Hematopoietic multipotent progenitor cell treated with erythropoietin and hydrocortisone succinate and interleukin-3 and kit ligand, for 15 days (in vitro differentiated cells): ENCODE measurements at regions not wholly inside any gene's neighbourhood (a gene's known extent, or its start where the extent isn't known, plus 50 kb on each side); places are given as distances from the start of the nearest gene placed in this dataset.
"Not testable (repeated sequence)": the region's sequence is repeated elsewhere in the genome, so short reads cannot be mapped to it uniquely, and the experiment has no call there.

Experiments used
- DNase-seq: peaks from one replicate; pipeline ENCODE4 v3.0.0-alpha.2; 2015; ENCODE audit warnings: low spot score

DNA sequence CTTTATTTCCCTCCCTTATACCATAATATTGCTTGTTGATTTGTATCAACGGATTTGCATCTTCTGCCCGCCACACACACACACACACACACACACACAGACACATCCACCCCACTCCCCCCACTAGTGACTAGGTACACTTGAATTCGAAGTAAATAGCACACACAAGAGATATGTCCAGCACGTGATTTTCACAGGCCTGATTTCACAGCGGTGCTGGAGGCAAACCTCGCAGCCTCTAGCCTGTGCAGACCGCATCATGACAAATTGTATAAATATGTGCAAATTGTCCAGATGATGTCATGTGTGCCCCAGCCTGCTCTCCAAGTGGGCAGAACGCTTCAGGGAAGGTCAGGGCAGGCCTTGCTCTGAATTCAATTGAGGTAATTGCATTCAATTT is 153.8 kb upstream of the TPTE start:
- DNase-seq, result not testable (repeated sequence)

DNA sequence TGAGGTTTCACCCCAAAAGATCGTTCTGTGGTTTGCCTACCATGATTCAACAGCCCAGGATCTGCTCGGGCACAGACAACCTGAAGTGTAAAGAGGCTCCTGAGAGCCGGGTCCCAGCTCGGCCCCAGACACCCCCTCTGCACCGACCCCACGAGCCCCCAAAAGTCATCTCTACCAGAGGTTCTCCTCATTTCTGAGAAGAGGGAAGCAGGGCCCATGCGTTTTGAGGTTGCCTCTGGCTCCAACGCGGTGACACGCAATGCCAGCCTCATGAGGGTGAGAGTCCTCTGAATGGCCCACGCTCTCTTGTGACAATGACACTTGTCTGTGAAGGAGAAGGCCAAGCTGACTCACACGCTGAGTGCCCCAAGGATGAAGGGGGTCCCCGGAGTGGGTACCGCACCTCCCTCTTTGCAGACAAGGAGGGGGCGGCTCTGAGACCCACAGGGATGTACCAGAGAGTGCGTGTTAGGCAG is 153.0 kb upstream of the TPTE start:
- DNase-seq, result not testable (repeated sequence)

DNA sequence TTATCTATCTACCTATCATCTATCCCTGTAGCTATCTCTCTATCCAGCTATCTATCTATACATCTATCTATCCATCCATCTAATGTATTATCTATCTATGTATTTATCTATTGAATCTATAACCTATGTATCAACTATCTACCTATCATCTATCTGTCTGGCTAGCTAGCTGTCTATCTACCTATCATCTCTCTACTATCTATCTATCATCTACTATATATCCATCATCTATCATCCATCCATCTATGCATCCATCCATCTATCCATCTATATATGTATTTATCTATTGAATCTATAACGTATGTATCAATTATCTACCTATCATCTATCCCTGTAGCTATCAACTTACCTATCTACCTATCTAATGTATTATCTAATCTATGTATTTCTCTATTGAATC is 152.1 kb upstream of the TPTE start:
- not testable (repeated sequence) for DNase-seq

DNA sequence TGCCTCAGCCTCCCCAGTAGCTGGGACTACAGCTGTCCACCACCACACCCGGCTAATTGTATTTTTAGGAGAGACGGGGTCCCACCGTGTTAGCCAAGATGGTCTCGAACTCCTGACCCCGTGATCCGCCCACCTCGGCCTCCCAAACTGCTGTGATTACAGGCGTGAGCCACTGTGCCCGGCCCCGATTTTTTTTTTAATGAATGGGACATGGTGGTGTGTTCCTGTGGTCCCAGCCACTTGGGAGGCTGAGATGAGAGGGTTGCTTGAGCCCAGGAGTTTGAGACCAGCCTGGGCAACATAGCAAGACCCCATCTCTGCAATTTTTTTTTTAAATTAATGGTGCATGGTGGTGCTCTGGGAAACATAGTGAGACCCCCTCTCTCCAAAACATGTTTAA is 143.6 kb upstream of the TPTE start:
- DNase-seq, result not testable (repeated sequence)

DNA sequence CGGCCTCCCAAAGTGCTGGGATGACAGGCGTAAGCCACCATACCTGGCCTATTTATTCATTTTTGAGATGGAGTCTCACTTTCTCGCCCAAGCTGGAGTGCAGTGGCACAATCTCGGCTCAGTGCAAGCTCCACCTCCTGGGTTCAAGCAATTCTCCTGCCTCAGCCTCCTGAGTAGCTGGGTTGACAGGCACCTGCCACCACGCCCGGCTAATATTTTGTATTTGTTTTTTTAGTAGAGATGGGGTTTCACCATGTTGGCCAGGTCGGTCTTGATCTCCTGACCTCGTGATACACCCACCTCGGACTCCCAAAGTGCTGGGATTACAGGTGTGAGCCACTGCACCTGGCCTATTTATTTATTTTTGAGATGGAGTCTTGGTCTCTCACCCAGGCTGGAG is 141.6 kb upstream of the TPTE start:
- not testable (repeated sequence) for DNase-seq

DNA sequence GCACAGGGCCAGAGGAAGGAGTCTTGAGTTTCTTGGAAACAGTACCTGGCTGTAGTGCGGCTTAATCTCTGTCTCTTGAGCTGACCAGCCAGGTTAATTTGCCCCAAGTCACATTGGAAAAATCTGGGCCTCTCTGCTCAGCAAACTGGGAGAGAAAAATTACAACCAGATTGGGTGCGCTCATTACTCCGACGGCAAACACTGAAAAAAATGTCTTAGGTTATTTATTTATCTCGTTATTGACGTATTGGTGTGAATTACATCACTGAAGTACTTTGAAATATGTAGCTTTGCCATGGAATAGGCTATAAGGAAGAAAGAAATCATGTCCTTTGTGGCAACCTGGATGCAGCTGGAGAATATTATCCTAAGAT is 139.7 kb upstream of the TPTE start:
- not testable (repeated sequence) for DNase-seq

DNA sequence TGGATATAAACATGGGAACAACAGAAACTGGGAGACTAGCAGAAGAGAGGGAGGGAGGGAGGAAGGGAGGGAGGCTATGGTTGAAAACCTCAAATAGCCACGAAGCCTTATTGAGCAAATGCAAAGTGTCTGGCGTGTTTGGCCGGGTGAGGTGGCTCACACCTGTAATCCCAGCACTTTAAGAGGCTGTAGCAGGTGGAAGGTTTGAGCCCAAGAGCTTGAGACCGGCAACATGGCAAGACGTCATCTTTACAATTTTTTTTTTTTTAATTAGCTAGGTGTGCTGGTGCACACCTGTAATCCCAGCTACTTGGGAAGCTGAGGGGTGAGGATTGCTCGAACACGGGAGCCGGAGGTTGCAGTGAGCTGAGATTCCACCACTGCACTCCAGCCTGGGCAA is 139.2 kb upstream of the TPTE start:
- DNase-seq, result not testable (repeated sequence)

DNA sequence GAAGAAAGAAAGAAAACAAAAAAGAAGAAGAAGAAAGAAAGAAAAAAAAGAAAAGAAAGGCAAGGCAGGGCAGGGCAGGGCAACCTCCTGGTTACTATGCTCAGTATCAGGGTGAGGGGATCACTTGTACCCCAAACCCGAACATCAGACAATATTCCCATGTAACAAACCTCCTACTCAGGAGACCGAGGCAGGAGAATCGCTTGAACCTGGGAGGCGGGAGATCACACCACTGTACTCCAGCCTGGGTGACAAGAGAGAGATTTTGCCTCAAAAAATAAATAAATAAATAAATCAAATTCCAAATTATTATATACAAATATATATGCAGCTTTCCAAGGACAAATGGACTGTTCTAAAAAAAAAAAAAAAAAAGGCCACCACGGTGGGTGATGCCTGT is 138.8 kb upstream of the TPTE start:
- not testable (repeated sequence) for DNase-seq

DNA sequence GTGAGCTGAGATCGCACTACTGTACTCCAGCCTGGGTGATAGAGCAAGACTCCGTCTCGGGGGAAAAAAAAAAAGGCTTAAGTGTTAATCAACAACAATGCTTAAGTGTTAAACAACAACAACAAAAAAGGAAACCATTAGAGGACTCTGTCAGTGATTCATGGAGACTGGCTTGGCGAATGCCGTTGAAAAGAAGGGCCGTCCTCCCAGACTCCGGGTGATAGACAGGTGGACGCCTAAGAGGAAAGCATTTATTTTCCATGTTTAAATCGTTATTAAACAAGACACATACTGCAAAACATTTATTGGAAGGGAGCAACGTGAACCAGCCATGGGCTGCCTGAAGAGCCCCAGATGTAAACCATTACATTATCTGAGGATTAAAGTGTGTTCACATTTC is 137.8 kb upstream of the TPTE start:
- not testable (repeated sequence) for DNase-seq

DNA sequence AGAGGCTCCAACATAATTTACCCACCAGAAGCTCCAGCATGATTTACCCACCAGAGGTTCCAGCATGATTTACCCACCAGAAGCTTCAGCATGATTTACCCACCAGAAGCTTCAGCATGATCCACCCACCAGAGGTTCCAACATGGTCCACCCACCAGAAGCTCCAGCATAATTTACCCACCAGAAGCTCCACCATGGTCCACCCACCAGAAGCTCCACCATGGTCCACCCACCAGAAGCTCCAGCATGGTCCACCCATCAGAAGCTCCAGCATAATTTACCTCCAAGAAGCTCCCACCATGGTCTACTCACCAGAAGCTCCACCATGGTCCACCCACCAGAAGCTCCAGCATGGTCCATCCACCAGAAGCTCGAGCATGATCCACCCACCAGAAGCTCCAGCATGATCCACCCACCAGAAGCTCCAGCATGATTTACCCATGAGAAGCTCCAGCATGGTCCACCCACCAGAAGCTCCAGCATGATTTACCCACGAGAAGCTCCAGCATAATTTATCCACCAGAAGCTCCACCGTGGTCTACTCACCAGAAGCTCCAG is 137.0 kb upstream of the TPTE start:
- DNase-seq, result not testable (repeated sequence)

DNA sequence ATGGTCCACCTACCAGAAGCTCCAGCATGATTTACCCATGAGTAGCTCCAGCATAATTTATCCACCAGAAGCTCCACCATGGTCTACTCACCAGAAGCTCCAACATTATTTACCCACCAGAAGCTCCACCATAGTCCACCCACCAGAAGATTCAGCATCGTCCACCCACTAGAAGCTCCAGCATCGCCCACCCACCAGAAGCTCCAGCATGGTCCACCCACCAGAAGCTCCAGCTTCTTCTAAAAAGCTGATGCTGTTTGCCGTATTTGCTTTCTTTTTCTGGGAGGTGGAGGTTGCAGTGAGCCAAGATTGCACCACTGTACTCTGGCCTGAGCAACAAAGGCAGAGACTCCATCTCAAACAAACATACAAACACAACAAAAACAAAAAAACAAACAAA is 136.2 kb upstream of the TPTE start:
- DNase-seq, result not testable (repeated sequence)

DNA sequence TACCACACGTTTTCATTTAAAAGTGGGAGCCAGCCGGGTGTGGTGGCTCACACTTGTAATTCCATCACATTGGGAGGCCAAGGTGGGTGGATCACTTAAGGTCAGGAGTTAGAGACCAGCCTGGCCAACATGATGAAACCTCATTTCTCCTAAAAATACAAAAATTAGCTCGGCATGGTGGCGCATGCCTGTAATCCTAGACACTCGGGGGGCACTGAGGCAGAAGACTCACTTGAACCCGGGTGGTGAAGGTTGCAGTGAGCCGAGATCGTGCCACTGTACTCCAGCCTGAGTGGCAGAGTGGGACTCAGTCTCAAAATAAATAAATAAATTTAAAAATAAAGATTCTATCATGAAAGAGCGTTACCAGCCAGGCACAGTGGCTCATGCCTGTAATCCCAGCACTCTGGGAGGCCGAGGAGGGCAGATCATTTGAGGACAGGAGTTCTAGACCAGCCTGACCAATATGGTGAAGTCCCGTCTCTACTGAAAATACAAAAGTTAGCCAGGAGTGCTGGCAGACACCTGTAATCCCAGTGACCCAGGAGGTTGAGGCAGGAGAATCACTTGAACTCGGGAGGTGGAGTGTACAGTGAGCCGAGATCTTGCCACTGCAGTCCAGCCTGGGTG is 135.4 kb upstream of the TPTE start:
- not testable (repeated sequence) for DNase-seq

DNA sequence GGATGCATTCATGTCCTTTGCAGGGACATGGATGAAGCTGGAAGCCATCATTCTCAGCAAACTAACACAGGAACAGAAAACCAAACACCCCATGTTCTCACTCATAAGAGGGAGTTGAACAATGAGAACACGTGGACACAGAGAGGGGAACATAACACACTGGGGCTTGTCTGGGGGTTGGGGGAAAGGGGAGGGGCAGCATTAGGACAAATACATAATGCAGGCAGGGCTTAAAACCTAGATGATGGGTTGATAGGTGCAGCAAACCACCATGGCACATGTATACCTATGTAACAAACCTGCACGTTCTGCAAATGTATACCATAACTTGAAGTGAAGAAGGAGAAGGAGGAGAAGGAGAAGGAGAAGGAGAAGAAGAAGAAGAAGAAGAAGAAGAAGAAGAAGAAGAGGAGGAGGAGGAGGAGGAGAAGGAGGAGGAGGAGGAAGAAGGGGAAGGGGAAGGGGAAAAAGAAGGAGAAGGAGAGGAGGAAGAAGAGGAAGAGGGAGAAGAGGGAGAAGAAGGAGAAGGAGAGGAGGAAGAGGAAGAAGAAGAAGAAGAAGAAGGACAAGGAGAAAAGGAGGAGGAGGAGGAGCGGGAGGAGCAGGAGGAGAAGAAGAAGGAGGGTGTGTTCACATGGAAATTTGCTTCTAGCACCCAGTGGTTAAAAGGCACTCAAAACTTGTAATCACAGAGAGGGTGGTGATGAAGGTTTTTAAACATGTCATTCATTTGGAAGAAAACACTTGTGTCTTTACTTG is 133.5 kb upstream of the TPTE start:
- DNase-seq, result not testable (repeated sequence)

DNA sequence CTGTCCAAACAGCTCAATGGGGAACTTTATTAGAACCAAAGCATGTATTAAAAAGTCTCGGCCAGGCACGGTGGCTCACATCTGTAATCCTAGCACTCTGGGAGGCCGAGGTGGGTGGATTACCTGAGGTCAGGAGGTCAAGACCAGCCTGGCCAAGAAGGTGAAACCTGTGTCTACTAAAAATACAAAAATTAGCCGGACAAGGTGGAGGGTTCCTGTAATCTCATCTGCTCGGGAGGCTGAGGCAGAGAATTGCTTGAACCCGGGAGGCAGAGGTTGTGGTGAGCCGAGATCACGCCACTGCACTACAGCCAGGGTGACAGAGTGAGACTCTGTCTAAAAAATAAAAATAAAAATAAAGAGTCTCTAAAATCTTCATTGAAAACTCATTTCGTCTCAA is 132.8 kb upstream of the TPTE start:
- DNase-seq, result not testable (repeated sequence)

DNA sequence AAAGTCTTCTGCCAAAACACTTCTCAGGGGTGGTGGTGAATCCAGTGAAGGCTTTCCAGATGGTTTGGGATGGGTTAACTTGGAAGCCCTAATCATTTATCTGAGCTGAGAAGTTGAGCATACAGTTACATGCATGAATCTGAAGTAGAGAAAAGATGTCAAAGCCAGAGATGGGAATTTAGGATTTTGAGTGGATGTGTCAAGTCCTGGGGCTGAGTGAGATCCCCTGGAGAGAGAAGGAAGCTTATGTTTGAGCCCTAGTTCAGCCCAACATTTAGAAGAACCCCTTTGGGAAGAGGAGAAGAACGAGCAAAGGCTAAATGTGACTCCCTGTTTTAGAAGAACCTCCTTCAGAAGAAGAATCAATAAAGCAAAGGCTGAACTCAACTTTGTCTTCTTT is 129.1 kb upstream of the TPTE start:
- not testable (repeated sequence) for DNase-seq

DNA sequence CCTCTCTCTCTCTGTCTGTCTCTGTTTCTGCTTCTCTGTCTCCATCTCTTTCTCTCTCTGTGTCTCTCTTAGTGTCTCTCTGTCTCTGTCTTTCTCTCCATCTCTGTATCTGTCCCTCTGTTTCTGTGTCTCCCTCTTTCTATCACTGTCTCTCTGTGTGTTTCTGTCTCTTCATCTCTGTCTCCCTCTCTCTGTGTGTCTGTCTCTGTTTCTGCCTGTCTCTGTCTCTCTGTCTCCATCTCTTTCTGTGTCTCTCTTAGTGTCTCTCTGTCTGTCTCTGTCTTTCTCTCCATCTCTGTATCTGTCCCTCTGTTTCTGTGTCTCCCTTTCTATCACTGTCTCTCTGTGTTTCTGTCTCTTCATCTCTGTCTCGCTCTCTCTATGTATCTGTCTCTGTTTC is 125.4 kb upstream of the TPTE start:
- DNase-seq, result not testable (repeated sequence)

DNA sequence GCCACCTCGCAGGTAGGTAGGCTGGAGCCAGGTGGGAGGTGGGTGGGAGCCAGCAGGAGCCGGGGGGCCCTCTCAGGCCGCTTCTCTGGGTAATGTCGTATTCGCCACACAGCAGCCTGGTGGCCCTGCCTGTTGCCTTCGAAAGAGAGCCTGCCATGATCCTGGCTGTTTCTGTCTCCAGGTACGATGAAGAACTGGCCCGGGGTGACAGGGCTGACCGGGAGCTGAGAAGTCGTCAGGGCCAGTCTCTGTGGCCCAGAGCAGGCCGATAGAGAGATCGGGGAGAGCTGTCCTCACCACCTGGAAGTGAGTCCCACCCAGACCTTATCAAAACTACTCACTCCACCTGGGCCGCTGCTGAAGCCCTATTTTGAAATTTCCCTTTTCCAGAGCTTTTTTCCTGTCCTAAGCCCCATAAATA is 123.9 kb upstream of the TPTE start:
- not testable (repeated sequence) for DNase-seq

DNA sequence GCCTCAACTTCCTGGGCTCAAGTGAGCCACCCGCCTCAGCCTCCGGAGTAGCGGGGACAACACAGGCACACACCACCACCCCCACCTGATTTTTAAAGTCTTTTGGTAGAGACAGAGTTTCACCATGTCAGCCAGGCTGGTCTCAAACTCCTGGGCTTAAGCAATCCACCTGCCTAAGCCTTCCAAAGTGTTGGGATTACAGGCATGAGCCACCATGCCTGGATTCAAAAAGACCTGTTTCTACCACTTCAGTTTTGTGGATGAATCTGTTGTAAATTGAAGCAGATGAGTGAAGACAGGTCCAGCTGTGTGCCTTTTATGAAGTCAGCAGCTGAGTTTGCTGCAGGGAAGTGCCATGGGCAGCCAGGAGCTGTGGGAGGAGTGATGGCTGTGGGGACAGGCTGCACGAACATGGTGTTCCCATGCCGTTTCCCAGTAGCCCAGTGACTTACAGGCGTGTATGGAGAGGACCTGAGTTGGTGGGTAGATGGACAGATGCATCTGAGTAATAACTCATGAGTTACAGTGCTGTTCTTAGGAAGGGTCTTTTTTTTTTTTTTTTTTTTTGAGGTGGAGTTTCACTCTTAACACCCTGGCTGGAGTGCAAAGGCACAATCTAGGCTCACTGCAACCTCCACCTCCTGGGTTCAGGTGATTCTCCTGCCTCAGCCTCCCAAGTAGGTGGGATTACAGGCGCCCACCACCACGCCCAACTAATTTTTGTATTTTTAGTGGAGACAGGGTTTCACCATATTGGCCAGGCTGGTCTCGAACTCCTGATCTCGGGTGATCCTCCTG is 122.5 kb upstream of the TPTE start:
- not testable (repeated sequence) for DNase-seq

DNA sequence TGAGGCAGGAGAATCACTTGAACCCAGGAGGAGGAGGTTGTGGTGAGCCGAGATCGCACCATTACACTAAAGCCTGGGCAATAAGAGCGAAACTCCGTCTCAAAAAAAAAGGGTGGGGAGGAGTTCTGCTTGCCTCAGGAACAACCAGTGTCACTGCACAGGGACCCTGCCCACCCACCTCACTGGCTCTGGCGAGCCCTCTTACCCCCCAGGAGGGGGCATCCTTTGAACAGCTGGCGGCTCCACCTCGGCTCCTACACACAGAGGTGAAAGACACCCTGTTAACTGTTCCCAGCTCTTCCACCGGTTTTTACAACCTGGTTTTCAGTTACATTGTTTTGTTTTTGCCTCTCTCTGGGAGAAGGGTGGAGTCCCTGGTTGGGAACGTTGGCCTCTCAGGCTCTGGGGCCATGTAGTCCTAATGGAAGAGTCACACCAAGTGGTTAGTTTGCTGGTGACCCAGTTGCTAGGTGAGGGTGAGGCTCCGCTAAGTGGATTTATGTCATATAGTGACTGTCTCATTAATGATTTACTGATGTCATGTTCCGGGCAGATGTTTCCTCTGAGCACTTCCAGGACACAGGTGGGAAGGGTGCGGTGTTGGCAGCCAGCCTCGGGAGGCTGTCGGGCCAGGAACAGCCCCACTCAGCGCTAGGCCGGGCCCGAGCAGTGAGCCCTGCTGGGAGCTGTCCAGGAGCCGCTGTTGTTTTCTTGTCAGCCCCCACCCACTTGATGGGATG is 120.6 kb upstream of the TPTE start:
- DNase-seq, result not testable (repeated sequence)

DNA sequence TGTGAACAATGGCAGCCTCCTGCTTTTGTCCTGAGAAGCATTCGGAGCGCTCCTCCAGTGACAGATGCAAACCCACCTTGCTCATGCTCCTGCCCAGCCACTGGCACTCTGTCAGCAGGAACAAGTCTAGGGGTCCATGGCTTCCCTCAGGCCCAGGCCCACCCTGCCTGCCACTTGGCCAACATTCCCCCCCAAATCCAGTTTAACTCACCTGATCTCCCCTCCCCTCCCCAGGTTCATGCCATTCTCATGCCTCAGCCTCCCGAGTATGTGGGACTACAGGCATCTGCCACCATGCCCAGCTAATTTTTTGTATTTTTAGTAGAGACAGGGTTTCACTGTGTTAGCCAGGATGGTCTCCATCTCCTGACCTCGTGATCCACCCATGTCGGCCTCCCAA is 118.9 kb upstream of the TPTE start:
- not testable (repeated sequence) for DNase-seq

DNA sequence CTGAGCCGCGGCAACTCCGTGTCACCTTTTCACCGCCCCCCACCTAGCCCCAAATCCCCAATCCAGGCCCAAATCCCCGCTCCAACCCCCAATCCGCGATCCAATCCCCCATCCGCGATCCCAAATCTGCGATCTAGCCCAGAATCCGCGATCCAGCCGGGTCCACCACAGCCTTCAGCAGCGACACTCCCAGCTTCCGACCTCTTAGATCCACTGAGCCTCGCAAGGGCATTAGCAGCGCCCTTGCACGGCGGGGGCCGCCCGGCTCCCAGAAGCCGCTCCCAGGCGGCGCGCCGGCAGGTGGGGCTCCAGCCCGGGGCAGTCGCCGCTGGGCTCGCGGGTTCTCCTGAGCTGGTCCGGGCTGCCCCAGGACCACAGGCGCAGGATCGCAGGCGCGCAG is 116.1 kb upstream of the TPTE start:
- DNase-seq, result not testable (repeated sequence)

DNA sequence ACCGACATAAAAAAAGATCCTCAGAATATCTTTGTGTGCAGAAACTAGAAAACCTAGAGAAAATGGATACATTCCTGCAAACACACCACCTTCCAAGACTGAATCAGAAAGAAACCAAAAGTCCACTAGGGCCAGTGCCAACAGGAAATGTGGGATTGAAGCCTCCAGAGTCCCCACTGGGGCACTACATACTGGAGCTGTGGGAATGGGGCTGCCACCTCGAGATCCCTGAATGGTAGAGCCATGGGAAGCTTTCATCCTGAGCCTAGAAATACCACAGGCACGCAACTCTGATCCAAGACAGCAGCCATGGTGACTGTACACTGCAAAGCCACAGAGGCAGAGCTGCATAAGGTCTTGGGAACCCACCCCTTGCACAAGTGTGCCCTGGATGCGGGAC is 111.6 kb upstream of the TPTE start:
- not testable (repeated sequence) for DNase-seq
